ENCODE measurements at regions not wholly inside any gene's neighbourhood (a gene's known extent, or its start where the extent isn't known, plus 50 kb on each side); places are given as distances from the start of the nearest gene placed in this dataset.
"Not testable (repeated sequence)": the region's sequence is repeated elsewhere in the genome, so short reads cannot be mapped to it uniquely, and the experiment has no call there.

DNA sequence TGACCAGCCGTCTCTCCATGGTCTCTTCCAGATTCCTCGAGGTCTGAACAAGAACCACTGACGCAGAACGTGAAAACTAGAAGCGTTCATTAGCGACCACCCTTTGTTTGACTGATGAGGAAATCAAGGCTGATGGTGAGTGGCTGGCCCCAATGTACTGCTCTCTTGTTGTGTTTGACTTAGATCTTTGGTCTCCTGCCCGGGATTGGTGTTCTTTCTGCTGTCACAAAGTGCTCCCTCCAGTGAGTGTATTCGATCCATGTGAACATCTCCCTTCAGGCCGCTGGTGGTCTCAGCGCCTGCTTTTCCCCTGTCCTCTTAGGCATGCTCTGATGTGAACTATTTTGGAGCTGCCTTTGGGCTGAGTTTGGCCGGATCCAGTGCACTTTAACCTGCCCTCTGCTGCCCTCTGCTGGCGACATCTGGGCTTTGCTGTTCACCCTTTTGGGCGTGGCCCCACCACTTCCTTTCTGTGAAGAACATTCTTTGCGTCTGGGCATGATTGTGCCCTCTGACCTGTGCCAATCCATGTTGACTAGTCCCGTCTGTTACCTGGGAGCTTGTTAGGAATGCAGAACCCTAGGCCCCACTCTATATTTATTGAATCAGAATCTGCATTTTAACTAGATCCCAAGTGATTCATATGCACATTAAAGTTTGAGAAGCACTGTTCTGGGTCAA is 279.1 kb downstream of the TTC6 start:
- no peak overlapping the region for H3K4me3 ChIP-seq
- peaks cover 8% of the 10 kb centered on the region; the same call in 1 of the 2 replicates for H3K4me1 ChIP-seq
- H3K9me3 ChIP-seq, result no peaks in the 10 kb centered on the region
- no peaks in the 10 kb centered on the region for H3K27me3 ChIP-seq (ENCODE audit: low read depth)
- H3K36me3 ChIP-seq (replicated peaks), result no peaks in the 10 kb centered on the region
- in situ Hi-C loops (cut with MboI; ENCODE audit: low sequenced_read_pairs), result loop anchor here (5.0 to 10.0 kb wide), 2 partner anchors 162 to 640 kb away; no protein-coding TSS in a partner anchor
- peak; percentile 72 to 92 for DNase-seq (ENCODE audit: low spot score in 2 of 2)

- no peak for DNase-seq (ENCODE audit: low spot score in 2 of 2)
- in situ Hi-C loops (cut with MboI; ENCODE audit: low sequenced_read_pairs), result no loop called here
- H3K27me3 ChIP-seq (ENCODE audit: low read depth), result no peaks in the 10 kb centered on the region
- no peaks in the 10 kb centered on the region for H3K36me3 ChIP-seq (replicated peaks)
- no peak overlapping the region for H3K4me3 ChIP-seq
- H3K9me3 ChIP-seq, result no peaks in the 10 kb centered on the region
- no peaks in the 10 kb centered on the region for H3K4me1 ChIP-seq
Observed at GRCh38 chr14:37888234-37888633, 292.8 kb downstream of the TTC6 start.

DNA sequence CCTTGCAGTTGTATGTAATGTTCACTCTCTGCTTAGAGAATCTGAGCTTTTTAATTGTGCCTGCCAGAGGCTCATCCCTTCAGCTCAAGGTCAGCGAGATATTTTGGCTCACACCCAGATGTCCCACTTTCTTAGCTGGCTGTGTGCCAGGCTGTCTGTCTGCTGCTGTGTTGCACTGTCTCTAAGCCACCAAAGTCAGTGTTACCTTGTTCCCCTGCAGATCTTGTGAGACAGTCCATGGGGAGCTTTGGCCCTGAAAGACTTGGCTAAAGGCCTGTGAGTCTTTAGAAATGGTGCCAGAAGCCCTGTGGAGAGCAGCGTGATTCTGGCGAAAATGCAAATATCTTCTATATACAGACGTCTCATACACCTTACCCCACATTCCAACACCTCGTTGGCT is 293.7 kb downstream of the TTC6 start:
- in situ Hi-C loops (cut with MboI; ENCODE audit: low sequenced_read_pairs), result no loop called here
- H3K4me1 ChIP-seq, result no peaks in the 10 kb centered on the region
- no peak overlapping the region for H3K4me3 ChIP-seq
- H3K9me3 ChIP-seq, result no peaks in the 10 kb centered on the region
- no peaks in the 10 kb centered on the region for H3K27me3 ChIP-seq (ENCODE audit: low read depth)
- peak in 1 of 2 experiments; percentile 14 for DNase-seq (ENCODE audit: low spot score in 2 of 2)
- no peaks in the 10 kb centered on the region for H3K36me3 ChIP-seq (replicated peaks)

GRCh38 chr14:37890095-37890494 is 294.7 kb downstream of the TTC6 start:
- Histone ChIP-seq H3K4me1 (no peaks in the 10 kb centered on the region), H3K4me3 (no peak overlapping the region), H3K9me3 (no peaks in the 10 kb centered on the region), H3K27me3 (ENCODE audit: low read depth) (no peaks in the 10 kb centered on the region), H3K36me3 (replicated peaks) (no peaks in the 10 kb centered on the region)
- in situ Hi-C loops (cut with MboI; ENCODE audit: low sequenced_read_pairs), result no loop called here
- DNase-seq (ENCODE audit: low spot score in 2 of 2), result no peak

GRCh38 chr14:37891500-37891899 is 296.1 kb downstream of the TTC6 start:
- H3K27me3 ChIP-seq (ENCODE audit: low read depth); in situ Hi-C loops (cut with MboI; ENCODE audit: low sequenced_read_pairs); H3K4me1 ChIP-seq; H3K4me3 ChIP-seq; H3K9me3 ChIP-seq; H3K36me3 ChIP-seq (replicated peaks); DNase-seq (ENCODE audit: low spot score in 2 of 2): not testable (repeated sequence)

GRCh38 chr14:37894463-37894862 is 299.0 kb downstream of the TTC6 start:
- Histone ChIP-seq H3K4me3 (no peak overlapping the region), H3K4me1 (no peaks in the 10 kb centered on the region), H3K27me3 (ENCODE audit: low read depth) (no peaks in the 10 kb centered on the region; the same call in 1 of the 2 replicates), H3K36me3 (replicated peaks) (no peaks in the 10 kb centered on the region), H3K9me3 (no peaks in the 10 kb centered on the region)
- no peak for DNase-seq (ENCODE audit: low spot score in 2 of 2)
- in situ Hi-C loops (cut with MboI; ENCODE audit: low sequenced_read_pairs), result no loop called here

DNA sequence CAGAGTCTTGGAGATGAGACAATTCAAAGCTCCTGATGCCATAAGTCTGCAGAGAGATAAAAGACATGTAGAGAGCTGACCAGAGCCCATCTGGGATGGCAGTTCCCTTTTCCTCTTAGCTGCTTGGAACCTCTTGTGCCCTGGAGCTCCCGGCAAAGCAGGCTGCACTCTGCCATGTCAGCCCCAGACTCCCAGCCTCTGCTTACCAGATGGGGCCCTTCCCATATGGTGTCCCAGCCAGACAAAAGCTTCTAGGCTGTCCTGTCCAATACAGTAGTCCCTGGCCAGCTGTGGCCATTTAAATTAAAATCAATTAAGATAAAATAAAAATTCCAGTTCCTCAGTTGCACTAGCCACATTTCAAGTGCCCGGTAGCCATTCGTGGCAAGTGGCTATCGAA is 303.9 kb downstream of the TTC6 start:
- H3K4me1 ChIP-seq, result no peaks in the 10 kb centered on the region
- no peak overlapping the region for H3K4me3 ChIP-seq
- in situ Hi-C loops (cut with MboI; ENCODE audit: low sequenced_read_pairs), result no loop called here

DNA sequence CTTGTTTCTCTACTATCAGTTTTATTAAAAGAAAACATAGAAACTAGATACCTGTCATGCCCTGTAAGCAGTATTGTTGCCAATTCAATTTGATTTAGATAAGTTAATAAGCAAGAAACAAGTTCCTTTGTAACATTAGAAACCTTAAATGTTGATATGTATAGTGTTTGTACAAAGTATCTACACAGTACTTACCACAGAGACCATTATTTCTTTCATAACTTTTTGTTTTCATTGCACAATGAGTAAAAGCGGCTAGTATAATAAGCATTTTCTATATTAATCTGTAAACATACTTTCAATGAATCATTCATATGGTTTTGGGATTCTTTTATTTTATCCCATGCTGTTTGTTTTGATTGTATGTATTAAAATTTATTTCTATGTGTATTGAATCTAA is 305.1 kb downstream of the TTC6 start:
- no peaks in the 10 kb centered on the region for H3K9me3 ChIP-seq
- peaks cover 12% of the 10 kb centered on the region for H3K27me3 ChIP-seq (ENCODE audit: low read depth)
- no peak for DNase-seq (ENCODE audit: low spot score in 2 of 2)
- H3K4me1 ChIP-seq, result no peaks in the 10 kb centered on the region
- no peaks in the 10 kb centered on the region for H3K36me3 ChIP-seq (replicated peaks)
- no peak overlapping the region for H3K4me3 ChIP-seq
- in situ Hi-C loops (cut with MboI; ENCODE audit: low sequenced_read_pairs), result no loop called here

More for the DNA sequence above, 303.9 kb downstream of the TTC6 start:
- Histone ChIP-seq H3K9me3 (no peaks in the 10 kb centered on the region), H3K36me3 (replicated peaks) (no peaks in the 10 kb centered on the region), H3K27me3 (ENCODE audit: low read depth) (peaks cover 12% of the 10 kb centered on the region)
- no peak for DNase-seq (ENCODE audit: low spot score in 2 of 2)

GRCh38 chr14:37901978-37902377 is 305.7 kb upstream of the SSTR1 start:
- H3K9me3 ChIP-seq, result no peaks in the 10 kb centered on the region
- no peak for DNase-seq (ENCODE audit: low spot score in 2 of 2)
- H3K36me3 ChIP-seq (replicated peaks), result no peaks in the 10 kb centered on the region
- H3K4me3 ChIP-seq, result no peak overlapping the region
- peaks cover 12% of the 10 kb centered on the region for H3K27me3 ChIP-seq (ENCODE audit: low read depth)
- no peaks in the 10 kb centered on the region for H3K4me1 ChIP-seq
- in situ Hi-C loops (cut with MboI; ENCODE audit: low sequenced_read_pairs), result no loop called here

DNA sequence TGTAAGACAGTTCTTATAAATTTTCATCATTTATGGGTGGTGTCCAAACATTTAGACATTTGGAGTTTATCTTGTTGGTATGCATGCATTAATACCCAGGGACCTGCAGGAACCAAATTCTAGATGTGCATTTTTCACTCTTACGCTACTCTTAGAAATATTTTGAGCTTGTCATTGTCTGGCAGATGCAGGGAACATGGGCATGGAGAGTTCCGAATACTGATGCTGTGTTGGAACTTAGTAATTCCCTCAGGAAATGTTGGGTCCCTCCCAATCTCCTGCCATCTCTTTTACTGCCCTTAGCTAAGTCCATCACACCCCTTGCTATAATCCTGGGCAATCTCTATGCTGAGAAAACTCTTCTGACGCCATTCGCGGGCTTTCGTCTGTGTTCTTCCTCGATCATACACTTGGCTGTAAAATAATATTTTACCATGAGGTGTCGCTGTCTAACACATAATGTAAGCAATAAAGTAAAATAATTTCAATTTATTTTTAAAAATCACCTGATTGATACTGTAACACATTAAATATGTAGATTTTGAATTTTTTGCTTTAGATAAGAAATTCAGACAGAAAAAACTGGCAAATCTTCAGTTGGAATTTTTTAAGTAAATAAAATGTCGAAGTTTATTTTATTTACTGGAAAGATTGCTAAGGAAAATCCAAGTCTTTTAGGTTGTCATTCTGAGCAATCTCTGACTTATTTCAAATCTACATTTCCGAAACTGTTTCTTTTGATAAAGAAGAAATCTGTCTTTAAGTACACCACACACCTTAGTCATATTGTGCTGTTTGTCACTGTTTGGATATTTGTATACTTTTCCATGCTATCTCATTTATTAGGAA is 304.1 kb upstream of the SSTR1 start:
- no peaks in the 10 kb centered on the region for H3K9me3 ChIP-seq
- in situ Hi-C loops (cut with MboI; ENCODE audit: low sequenced_read_pairs), result no loop called here
- H3K4me1 ChIP-seq, result no peaks in the 10 kb centered on the region
- DNase-seq (ENCODE audit: low spot score in 2 of 2), result peak in 1 of 2 experiments; percentile 25
- H3K4me3 ChIP-seq, result no peak overlapping the region
- H3K36me3 ChIP-seq (replicated peaks), result no peaks in the 10 kb centered on the region
- peaks cover 12% of the 10 kb centered on the region for H3K27me3 ChIP-seq (ENCODE audit: low read depth)

DNA sequence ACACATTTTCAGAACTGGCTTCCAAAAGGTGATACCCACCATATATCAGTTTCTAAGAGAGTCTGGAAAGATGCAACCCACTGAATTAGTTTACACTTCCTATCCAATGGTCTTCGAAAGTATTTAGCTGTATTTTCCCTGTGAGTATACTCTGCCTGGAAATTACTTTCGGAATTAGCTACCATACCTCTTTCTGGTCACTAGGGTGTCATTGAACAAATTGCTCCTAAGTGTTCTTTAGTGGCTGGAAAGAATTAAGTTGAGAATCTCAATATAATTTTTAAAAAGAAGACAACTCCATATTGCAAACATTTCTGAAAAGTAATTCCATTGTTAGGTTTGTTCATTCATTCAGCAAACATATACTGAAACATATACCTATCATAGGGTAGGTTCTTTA is 283.1 kb upstream of the SSTR1 start:
- no peaks in the 10 kb centered on the region for H3K27me3 ChIP-seq (ENCODE audit: low read depth)
- DNase-seq (ENCODE audit: low spot score in 2 of 2), result no peak
- H3K36me3 ChIP-seq (replicated peaks), result no peaks in the 10 kb centered on the region
- no peaks in the 10 kb centered on the region for H3K4me1 ChIP-seq
- in situ Hi-C loops (cut with MboI; ENCODE audit: low sequenced_read_pairs), result no loop called here
- no peaks in the 10 kb centered on the region for H3K9me3 ChIP-seq
- H3K4me3 ChIP-seq, result no peak overlapping the region

DNA sequence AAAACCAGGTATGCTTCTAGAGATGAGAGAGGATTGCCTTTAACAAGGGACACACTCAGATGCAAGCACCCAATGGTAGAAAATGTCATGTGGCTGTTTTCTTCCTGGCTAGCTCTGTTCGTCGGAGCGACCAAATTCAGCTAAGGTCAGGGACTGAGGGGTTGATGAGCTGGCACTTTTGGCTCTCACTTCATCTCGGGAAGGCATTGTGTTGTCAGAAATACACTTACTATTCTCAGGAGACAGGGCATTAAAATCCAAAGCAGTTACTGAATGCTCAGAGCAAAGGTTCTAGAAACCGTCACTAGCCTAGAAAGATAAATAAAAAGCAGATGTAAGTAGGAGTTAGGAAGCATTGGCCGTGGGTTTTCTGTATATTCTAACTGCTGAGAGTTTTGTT is 275.7 kb upstream of the SSTR1 start:
- Histone ChIP-seq H3K27me3 (ENCODE audit: low read depth) (no peaks in the 10 kb centered on the region), H3K9me3 (no peaks in the 10 kb centered on the region), H3K4me1 (no peaks in the 10 kb centered on the region), H3K36me3 (replicated peaks) (no peaks in the 10 kb centered on the region), H3K4me3 (no peak overlapping the region)
- in situ Hi-C loops (cut with MboI; ENCODE audit: low sequenced_read_pairs), result no loop called here
- no peak for DNase-seq (ENCODE audit: low spot score in 2 of 2)

- Histone ChIP-seq H3K36me3 (replicated peaks) (no peaks in the 10 kb centered on the region), H3K4me1 (no peaks in the 10 kb centered on the region), H3K27me3 (ENCODE audit: low read depth) (no peaks in the 10 kb centered on the region), H3K4me3 (no peak overlapping the region), H3K9me3 (no peaks in the 10 kb centered on the region)
- no peak for DNase-seq (ENCODE audit: low spot score in 2 of 2)
- in situ Hi-C loops (cut with MboI; ENCODE audit: low sequenced_read_pairs), result no loop called here
Observed at GRCh38 chr14:37932481-37932880, 275.2 kb upstream of the SSTR1 start.

GRCh38 chr14:37936971-37937370 is 270.7 kb upstream of the SSTR1 start:
- in situ Hi-C loops (cut with MboI; ENCODE audit: low sequenced_read_pairs), result no loop called here

More at GRCh38 chr14:37936971-37937370, 270.7 kb upstream of the SSTR1 start:
- Histone ChIP-seq H3K27me3 (ENCODE audit: low read depth) (no peaks in the 10 kb centered on the region), H3K4me1 (no peaks in the 10 kb centered on the region), H3K36me3 (replicated peaks) (no peaks in the 10 kb centered on the region), H3K9me3 (no peaks in the 10 kb centered on the region), H3K4me3 (no peak overlapping the region)
- DNase-seq (ENCODE audit: low spot score in 2 of 2), result no peak
